Adrenal gland (tissue), 9 donors: ENCODE measurements at regions not wholly inside any gene's neighbourhood (a gene's known extent, or its start where the extent isn't known, plus 50 kb on each side); places are given as distances from the start of the nearest gene placed in this dataset.
A peak's percentile ranks its signal among the peaks of the same experiment; 100 is the strongest.
"Not testable (repeated sequence)": the region's sequence is repeated elsewhere in the genome, so short reads cannot be mapped to it uniquely, and the experiment has no call there.

Experiments
- DNase-seq, 7 donors: peaks; one replicate each; pipeline ENCODE4 v3.0.0-alpha.2; 2019 to 2020
- H3K27ac ChIP-seq, 5 donors: fragments of 200-600 bp; sonication (generic) in 4 of 5; 1 replicate in 3 of 5; 2 replicates in 2 of 5; pipeline versions ENCODE4 v1.5.1 to v1.8.0; 2016 to 2020; ENCODE audit warnings: mild to moderate bottlenecking in 1 of 5
- H3K27me3 ChIP-seq: fragments of 200-600 bp; 2 replicates; pipeline ENCODE4 v1.8.0; 2021
- H3K36me3 ChIP-seq, 2 donors: fragments of 200-600 bp; replicated peaks in 1 of 2; 1 replicate in 1 of 2; 2 replicates in 1 of 2; pipeline versions ENCODE4 v1.5.1 to v1.8.0; 2018 to 2022
- H3K4me1 ChIP-seq, 2 donors: fragments of 200-600 bp; replicated peaks in 1 of 2; 1 replicate in 1 of 2; 2 replicates in 1 of 2; pipeline versions ENCODE4 v1.5.1 to v1.8.0; 2018 to 2021
- H3K4me3 ChIP-seq, 4 donors: fragments of 200-600 bp; sonication (generic) in 3 of 4; one replicate each; pipeline ENCODE4 v1.5.1; 2016 to 2018
- H3K9me3 ChIP-seq, 3 donors: fragments of 200-600 bp; sonication (generic) in 1 of 3; replicated peaks in 1 of 3; 1 replicate in 2 of 3; 2 replicates in 1 of 3; pipeline versions ENCODE4 v1.5.1 to v1.8.0; 2016 to 2021
- CTCF ChIP-seq, 6 experiments: fragments of 450-650 bp in 4 of 6; fragments of 200-600 bp in 2 of 6; sonication (generic) in 1 of 6; IDR thresholded peaks; 1 replicate in 5 of 6; 2 replicates in 1 of 6; pipeline versions ENCODE4 v1.5.1 to v1.8.0; 2016 to 2021; ENCODE audit warnings: antibody characterized with exemption in 6 of 6, mild to moderate bottlenecking in 2 of 6, moderate library complexity in 1 of 6
- POLR2A ChIP-seq, 2 donors: fragments of 450-650 bp; IDR thresholded peaks; one replicate each; pipeline ENCODE4 v1.6.1; 2017; ENCODE audit warnings: antibody characterized with exemption in 2 of 2, mild to moderate bottlenecking in 2 of 2, moderate library complexity in 1 of 2
- WGBS, 4 donors: extraction: QIAGEN DNeasy Blood & Tissue Kit in 2 of 4; methylation state at CpG; one replicate each; pipeline versions ENCODE4 v1.1.5 to v1.1.7; 2013 to 2017; 5-methylcytosine and 5-hydroxymethylcytosine counted together
- intact Hi-C, 2 donors: fragments of 100-400 bp; cut with DNase I; formaldehyde crosslinking; loops; one replicate each; pipeline versions ENCODE4 v1.14.1 to v1.15.0; 2022 to 2023
- donor health status: healthy with polysubstance abuse.
- donor health status: Bipolar disorder and iron deficiency.
- donor health status: DM: yes; HTN: yes; CAD: no.
- donor health status: DM: no; HTN: no; CAD: no.
- donor health status: DM: no; HTN: no; CAD: no.

GRCh38 chr7:131665021-131665420, 108.6 kb upstream of the PODXL start:
- Histone ChIP-seq H3K36me3 (no peaks in the 10 kb centered on the region), H3K27me3 (no peaks in the 10 kb centered on the region), H3K4me1 (no peaks in the 10 kb centered on the region), H3K9me3 (no peaks in the 10 kb centered on the region), H3K4me3 (no peak overlapping the region), H3K27ac (peak overlapping the region in 1 of 5 donors; percentile 27)
- TF ChIP-seq CTCF (IDR thresholded peaks at IDR 0.05) (no peak), POLR2A (IDR thresholded peaks at IDR 0.05) (no peak)
- no peak for DNase-seq
- 73 to 79% (median 76%) methylated on average over 3 of the region's 3 CpGs for WGBS, 4 donors
- intact Hi-C loops, result no loop called here

- peak overlapping the region in 1 of 5 donors; percentile 52 for H3K27ac ChIP-seq
- H3K4me1 ChIP-seq, result no peaks in the 10 kb centered on the region
- no peaks in the 10 kb centered on the region for H3K27me3 ChIP-seq
- no peaks in the 10 kb centered on the region for H3K36me3 ChIP-seq
- WGBS, 4 donors, result 63 to 69% (median 66%) methylated on average over 5 of the region's 5 CpGs
- intact Hi-C loops, result no loop called here
- no peak for DNase-seq
- no peaks in the 10 kb centered on the region for H3K9me3 ChIP-seq
- no peak overlapping the region for H3K4me3 ChIP-seq
- TF ChIP-seq CTCF (IDR thresholded peaks at IDR 0.05) (no peak), POLR2A (IDR thresholded peaks at IDR 0.05) (no peak)
Measured at GRCh38 chr7:131664570-131664969, 108.1 kb upstream of the PODXL start.

GRCh38 chr7:131662301-131662873, 106.0 kb upstream of the PODXL start:
- H3K9me3 ChIP-seq, H3K4me3 ChIP-seq, H3K27ac ChIP-seq, H3K36me3 ChIP-seq, DNase-seq, H3K27me3 ChIP-seq, intact Hi-C loops, H3K4me1 ChIP-seq: not testable (repeated sequence)
- 74 to 90% (median 82%) methylated on average over 7 to 15 of the region's 15 CpGs for WGBS, 4 donors

- intact Hi-C loops, result no loop called here
- Histone ChIP-seq H3K4me3 (no peak overlapping the region), H3K27ac (peak overlapping the region in 1 of 5 donors; percentile 49), H3K4me1 (no peaks in the 10 kb centered on the region), H3K9me3 (no peaks in the 10 kb centered on the region), H3K36me3 (no peaks in the 10 kb centered on the region), H3K27me3 (no peaks in the 10 kb centered on the region)
- TF ChIP-seq CTCF (IDR thresholded peaks at IDR 0.05) (no peak), POLR2A (IDR thresholded peaks at IDR 0.05) (no peak)
- 44 to 74% (median 55%) methylated on average over 3 of the region's 3 CpGs for WGBS, 4 donors
- no peak for DNase-seq
Measured at GRCh38 chr7:131657881-131658280, 101.5 kb upstream of the PODXL start.

GRCh38 chr7:131656980-131657723, 100.7 kb upstream of the PODXL start:
- intact Hi-C loops, result no loop called here
- no peak for TF ChIP-seq POLR2A (IDR thresholded peaks at IDR 0.05)
- 67 to 81% (median 76%) methylated on average over 9 to 10 of the region's 10 CpGs for WGBS, 4 donors
- peak overlapping the region in 1 of 5 donors; percentile 49 for H3K27ac ChIP-seq
- H3K27me3 ChIP-seq, result no peaks in the 10 kb centered on the region
- no peaks in the 10 kb centered on the region for H3K4me1 ChIP-seq
- no peaks in the 10 kb centered on the region for H3K9me3 ChIP-seq
- no peaks in the 10 kb centered on the region for H3K36me3 ChIP-seq
- DNase-seq, result no peak
- H3K4me3 ChIP-seq, result no peak overlapping the region
